Fibroblast of skin of scalp (primary cell): ENCODE measurements at regions not wholly inside any gene's neighbourhood (a gene's known extent, or its start where the extent isn't known, plus 50 kb on each side); places are given as distances from the start of the nearest gene placed in this dataset.

ENCODE experiments used
- DNase-seq: peaks from one replicate; pipeline ENCODE4 v3.0.0-alpha.2; 2013

GRCh38 chr16:55941552-55941951 lies 66.4 kb upstream of the CES5A start:
- no peak for DNase-seq

GRCh38 chr16:55938126-55938525 lies 63.0 kb upstream of the CES5A start:
- DNase-seq = no peak

- DNase-seq = no peak
Measured at GRCh38 chr16:55933038-55933437, 57.9 kb upstream of the CES5A start.

GRCh38 chr16:55930036-55930435 lies 54.9 kb upstream of the CES5A start:
- no peak for DNase-seq

GRCh38 chr16:55929181-55929580 lies 54.0 kb upstream of the CES5A start:
- DNase-seq = no peak

GRCh38 chr16:55925242-55925641 lies 50.1 kb upstream of the CES5A start:
- no peak for DNase-seq
